NCI-H1694 treated with DMSO at 0.1 percent for 48 hours (cell line): ENCODE measurements at regions not wholly inside any gene's neighbourhood (a gene's known extent, or its start where the extent isn't known, plus 50 kb on each side); places are given as distances from the start of the nearest gene placed in this dataset.
"Not testable (repeated sequence)": the region's sequence is repeated elsewhere in the genome, so short reads cannot be mapped to it uniquely, and the experiment has no call there.

Experiments
- DNase-seq: peaks from one replicate; lab custom pipeline; 2025; lab: John Stamatoyannopoulos, UW

- DNase-seq: not testable (repeated sequence)
Measured at GRCh38 chr3:168779970-168780645, 684.4 kb upstream of the GOLIM4 start.

DNA sequence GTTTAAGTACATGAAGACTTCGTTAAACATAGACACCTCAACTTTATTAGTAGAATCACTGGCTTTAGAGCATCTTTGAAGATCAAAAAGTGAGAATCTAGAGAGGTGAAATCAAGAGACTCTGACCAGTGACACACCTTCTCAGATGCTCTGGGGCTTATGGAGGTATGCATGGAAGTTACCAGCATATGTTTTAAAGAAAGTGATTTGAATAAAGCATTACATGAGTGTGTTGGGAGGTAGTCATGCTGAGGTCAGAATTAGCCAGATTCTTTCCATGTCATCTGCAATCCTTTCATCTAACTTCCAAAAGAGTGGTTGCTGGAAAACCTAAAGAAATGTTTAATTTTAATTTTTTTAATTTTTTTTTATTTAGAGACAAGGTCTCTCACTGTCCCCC, 658.0 kb upstream of the GOLIM4 start:
- no peak for DNase-seq

DNA sequence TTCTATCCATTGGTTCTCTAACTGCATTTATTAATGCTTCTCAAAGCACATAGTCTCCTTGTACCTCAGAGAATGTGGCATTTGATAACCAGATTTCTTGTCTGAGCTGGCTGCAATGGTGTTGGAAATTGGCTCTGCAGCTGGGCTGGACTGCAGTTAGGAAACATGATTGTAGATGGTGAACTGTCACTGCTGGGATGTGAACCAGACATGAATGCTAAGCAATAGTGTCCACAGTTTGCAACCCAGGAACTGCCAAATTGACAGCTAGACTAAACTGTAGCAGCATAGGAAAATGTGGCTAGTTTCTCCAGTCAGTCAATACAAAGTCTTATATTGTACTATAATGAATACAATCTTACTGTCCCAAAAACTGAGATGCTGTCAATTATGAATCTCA, 656.6 kb upstream of the GOLIM4 start:
- DNase-seq: no peak

GRCh38 chr3:168747697-168748096, 652.0 kb upstream of the GOLIM4 start:
- DNase-seq: no peak

GRCh38 chr3:168738527-168739325, 643.0 kb upstream of the GOLIM4 start:
- DNase-seq: no peak

DNA sequence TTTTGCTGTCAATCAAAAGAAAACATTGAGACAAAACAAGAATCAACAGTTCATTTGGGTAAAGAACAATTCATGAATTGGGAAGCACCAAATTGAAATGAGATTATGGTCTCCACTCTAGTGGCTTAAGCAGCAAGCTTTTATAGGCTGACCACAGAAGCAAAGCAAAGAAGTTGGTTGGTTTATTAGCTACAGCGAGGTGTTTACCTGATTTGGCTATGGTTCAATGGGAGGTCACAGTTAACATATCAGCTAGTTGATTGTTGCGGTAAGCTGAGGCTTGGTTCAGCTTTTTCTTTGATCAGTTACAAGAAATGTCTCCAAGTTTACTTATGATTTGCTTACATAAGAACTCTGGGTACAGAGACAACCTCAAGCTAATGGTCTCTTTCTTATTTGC, 640.5 kb upstream of the GOLIM4 start:
- DNase-seq: no peak

DNA sequence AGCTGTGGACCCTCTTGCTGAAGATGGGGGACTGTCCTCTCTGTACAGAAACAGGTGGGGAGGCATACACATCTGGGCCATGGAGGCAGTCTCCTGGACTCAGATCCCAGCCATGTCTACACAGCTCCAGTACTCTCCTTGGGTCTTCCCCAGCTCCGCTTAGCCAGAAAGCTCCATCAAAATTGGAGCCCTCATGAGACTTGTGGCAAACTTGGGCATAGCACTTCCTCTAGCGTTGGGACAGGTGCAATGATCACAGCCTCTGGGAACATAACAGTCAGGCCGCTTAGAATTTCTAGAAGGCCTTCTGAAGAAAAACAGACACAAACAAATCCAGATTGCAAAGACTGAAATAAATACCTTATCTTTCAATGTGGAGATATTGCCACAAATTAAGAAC, 634.3 kb upstream of the GOLIM4 start:
- DNase-seq: no peak

GRCh38 chr3:168722091-168722490, 626.4 kb upstream of the GOLIM4 start:
- no peak for DNase-seq

- no peak for DNase-seq
Measured at GRCh38 chr3:168714609-168715240, 619.0 kb upstream of the GOLIM4 start.

DNA sequence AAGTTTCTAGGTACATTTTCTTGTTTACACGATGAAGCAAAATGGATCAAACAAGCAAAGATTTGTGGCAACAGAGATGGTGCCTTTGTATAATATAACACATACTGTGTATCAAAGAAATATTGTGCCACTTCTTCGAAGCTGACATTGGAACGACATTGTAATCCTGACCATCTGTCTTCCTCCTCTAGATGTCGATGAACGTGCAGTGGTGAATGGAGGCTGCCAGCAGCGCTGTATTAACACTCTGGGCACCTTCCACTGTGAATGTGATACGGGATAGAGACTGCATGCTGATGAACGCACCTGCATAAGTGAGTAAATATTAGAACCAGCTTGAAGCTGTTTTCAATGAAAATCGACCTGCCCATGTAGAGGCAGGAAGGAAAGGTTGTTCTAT, 613.3 kb upstream of the GOLIM4 start:
- DNase-seq: no peak

DNA sequence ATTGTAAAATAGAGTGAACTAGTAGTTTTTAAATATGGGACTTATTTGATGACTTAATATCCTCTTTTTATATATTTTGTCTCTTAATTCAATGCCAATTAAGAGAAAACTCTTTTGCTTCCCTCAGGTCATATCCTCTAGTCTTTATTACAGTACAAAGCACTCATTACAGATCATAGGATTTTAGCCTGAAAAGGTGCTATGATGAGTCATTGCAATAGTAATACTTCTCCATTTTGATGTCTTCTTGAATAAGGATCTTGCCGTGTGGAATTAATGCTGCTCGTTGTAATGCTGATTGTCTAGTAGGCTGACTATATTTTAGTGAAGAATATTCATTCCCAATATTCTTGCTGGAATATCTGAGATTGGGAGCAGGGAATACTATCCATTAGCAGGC, 612.2 kb upstream of the GOLIM4 start:
- no peak for DNase-seq

- DNase-seq: no peak
Measured at GRCh38 chr3:168705412-168705811, 609.7 kb upstream of the GOLIM4 start.

DNA sequence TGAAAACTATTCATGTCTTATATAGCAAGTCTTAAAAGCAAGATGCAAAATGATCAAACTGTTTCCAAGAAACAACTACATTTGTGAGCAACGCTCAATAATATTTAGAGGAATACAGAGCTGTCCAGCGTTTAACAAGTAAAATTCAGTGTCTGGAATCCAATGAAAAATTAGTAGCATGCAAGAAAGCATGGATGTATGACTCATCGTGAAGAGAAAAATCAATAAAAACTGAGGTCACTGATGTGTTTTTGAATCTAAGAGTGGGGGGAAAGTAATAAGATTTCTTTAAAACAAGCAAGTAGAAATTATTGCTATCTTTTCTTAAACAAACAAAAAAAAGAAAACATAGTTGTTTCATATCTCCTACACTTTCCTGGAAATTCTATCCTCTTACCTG, 600.3 kb upstream of the GOLIM4 start:
- DNase-seq: no peak

DNA sequence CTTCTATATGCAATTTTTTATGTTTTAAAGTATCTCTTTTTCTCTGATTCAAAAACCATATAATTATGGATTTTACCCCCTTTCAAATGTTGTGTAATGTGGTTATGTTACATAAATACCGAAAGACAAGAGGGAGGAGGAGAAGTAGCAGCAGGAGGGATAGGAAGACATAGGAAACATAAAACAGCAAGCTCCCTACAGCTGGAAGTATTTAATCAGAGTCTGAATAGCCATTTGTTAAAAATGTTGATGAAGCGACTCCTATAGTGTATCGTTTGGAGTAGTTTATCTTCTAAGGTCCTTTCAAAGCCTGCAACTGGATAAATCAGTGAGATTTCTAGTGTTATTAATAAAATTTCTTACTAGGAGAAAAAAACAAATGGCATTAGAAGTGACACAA, 598.1 kb upstream of the GOLIM4 start:
- DNase-seq: no peak

GRCh38 chr3:168688267-168688666, 592.5 kb upstream of the GOLIM4 start:
- DNase-seq: no peak

- DNase-seq: no peak
Measured at GRCh38 chr3:168684519-168684918, 588.8 kb upstream of the GOLIM4 start.

- DNase-seq: no peak
Measured at GRCh38 chr3:168678730-168679129, 583.0 kb upstream of the GOLIM4 start.

DNA sequence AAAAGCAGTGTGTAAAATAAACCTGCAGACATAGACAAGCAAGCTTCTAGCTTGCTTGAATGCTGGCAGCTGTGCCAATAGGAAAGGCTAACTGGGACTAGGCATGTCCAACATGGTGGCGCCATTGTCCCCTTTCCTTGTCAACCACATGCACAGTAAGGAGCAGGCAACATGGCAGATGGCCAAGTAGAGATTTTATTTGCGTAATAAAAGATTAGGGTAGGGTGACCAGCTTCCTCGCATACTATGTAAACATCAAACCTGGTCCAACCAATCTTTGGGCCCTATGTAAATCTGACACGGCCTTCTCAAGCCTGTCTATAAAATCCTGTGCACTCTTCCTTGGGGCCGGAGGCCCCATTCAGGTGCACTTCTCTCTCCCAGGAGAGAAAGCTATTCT, 575.4 kb upstream of the GOLIM4 start:
- no peak for DNase-seq

DNA sequence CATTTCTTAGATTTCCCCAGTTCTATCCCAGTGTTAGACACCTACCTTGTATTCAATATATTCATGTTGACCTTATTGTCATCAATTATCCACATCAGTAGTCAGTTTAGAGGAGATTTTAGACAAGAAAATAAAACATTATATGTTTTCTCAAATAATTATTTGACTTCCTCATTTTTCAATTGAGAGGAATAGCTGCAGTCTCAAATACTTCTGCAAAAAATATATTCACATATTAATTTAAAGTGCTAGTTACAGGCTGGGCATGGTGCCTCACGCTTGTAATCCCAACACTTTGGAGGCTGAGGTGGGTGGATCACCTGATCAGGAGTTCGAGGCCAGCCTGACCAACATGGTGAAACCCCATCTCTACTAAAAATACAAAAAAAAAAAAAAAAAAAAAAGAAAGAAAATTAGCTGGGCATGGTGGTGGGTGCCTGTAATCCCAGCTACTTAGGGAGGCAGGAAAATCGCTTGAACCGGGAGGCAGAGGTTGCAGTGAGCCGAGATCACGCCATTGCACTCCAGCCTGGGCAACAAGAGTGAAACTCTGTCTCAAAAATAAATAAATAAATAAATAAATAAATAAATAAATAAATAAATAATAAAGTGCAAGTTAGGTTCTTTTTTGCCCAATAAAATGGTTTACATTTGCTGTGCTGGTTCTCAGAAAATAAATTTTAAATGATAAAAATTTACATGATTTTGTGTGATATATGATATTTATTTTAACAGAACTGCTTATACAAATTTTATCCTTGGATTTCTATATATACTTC, 565.3 kb upstream of the GOLIM4 start:
- DNase-seq: not testable (repeated sequence)

DNA sequence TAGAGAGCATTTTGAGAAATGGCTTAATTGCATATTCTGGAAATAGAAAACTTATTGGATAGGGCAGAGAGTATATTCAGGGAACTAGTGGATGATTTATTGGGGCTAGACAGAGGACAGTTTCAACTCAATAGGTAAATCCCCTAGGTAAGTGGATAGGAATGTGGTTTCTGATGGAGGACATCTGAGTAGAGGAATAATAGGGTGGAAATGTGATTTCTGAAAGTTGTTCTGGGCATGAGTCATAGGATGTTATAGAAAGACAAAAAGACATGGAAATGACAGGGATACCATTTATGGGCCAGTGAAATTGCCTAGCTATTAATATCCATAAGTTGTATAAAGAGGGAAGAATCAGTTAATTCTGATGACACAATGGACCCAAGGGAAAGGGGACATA, 563.3 kb upstream of the GOLIM4 start:
- no peak for DNase-seq

DNA sequence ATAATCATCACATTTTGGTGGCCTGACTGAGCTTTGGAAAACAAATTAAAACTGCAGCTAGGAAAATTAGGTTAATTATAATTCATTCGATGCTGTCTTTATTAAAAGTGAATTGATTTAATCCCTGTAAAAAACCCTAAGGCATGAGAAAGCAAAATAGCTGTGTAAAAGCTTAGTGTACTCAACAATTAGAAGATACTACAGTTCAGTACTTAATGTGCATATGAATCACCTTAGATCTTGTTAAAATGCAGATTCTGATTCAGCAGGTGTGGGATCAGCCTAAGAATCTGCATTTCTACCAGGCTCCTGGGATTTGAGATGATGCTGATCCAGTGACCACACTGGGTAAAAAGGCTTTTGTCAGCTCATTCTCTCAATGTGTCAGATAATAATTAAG, 559.9 kb upstream of the GOLIM4 start:
- no peak for DNase-seq

DNA sequence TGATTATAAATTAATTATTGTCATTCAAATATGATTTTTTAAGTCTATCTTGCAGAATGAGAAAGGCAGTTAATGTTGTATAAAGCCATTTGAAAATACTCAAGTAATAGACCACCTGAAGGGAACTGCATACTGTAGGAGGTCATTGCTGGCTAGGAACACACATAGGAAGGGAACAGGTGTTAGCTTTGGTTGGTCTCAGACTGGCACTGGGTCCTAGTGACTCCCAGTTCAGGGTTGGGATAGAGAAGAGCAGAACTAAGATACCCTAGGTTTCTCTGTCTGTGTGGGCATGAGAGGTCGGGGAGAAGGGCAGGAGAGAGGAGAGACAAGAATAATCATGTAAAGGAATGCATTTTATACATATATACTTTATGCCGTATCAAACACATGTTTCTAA, 559.0 kb upstream of the GOLIM4 start:
- no peak for DNase-seq

GRCh38 chr3:168653255-168653654, 557.5 kb upstream of the GOLIM4 start:
- DNase-seq: no peak
